Astrocyte of the spinal cord (primary cell): ENCODE measurements at regions not wholly inside any gene's neighbourhood (a gene's known extent, or its start where the extent isn't known, plus 50 kb on each side); places are given as distances from the start of the nearest gene placed in this dataset.

Experiments
- DNase-seq: peaks from one replicate; pipeline ENCODE4 v3.0.0; 2011; ENCODE audit warnings: low read depth, low spot score
- H3K4me3 ChIP-seq: 2 replicates; pipeline ENCODE4 v1.5.1; 2011; ENCODE audit warnings: low read depth, mild to moderate bottlenecking, low read length, moderate library complexity
- CTCF ChIP-seq: IDR thresholded peaks from 2 replicates; pipeline ENCODE4 v1.5.1; 2012; ENCODE audit warnings: low read depth, mild to moderate bottlenecking, low read length, inconsistent platforms
- in situ Hi-C: cut with HindIII; loops from 2 replicates; pipeline ENCODE4 v1.10.0; 2017; ENCODE audit warnings: low sequenced_read_pairs

GRCh38 chr21:28834335-28835238 lies 158.1 kb downstream of the LTN1 start:
- H3K4me3 ChIP-seq = no peak overlapping the region
- in situ Hi-C loops = no loop called here
- no peak for DNase-seq
- TF ChIP-seq CTCF = no peak

- TF ChIP-seq CTCF = no peak
- no peak for DNase-seq
- no peak overlapping the region for H3K4me3 ChIP-seq
- in situ Hi-C loops = no loop called here
Observed at GRCh38 chr21:28833609-28834008, 159.1 kb downstream of the LTN1 start.

GRCh38 chr21:28833182-28833581 lies 159.5 kb downstream of the LTN1 start:
- TF ChIP-seq CTCF = no peak
- in situ Hi-C loops = no loop called here
- no peak for DNase-seq
- H3K4me3 ChIP-seq = no peak overlapping the region

GRCh38 chr21:28832715-28833061 lies 160.0 kb downstream of the LTN1 start:
- in situ Hi-C loops = no loop called here

GRCh38 chr21:28832013-28832714 lies 160.5 kb downstream of the LTN1 start:
- TF ChIP-seq CTCF = no peak
- no peak overlapping the region for H3K4me3 ChIP-seq
- in situ Hi-C loops = no loop called here
- DNase-seq = peak; percentile 16

More at GRCh38 chr21:28832715-28833061, 160.0 kb downstream of the LTN1 start:
- no peak overlapping the region for H3K4me3 ChIP-seq
- TF ChIP-seq CTCF = no peak
- DNase-seq = no peak

- in situ Hi-C loops = no loop called here
- DNase-seq = no peak
- no peak for TF ChIP-seq CTCF
- H3K4me3 ChIP-seq = no peak overlapping the region
Observed at GRCh38 chr21:28828981-28829380, 163.7 kb downstream of the LTN1 start.
